HepG2 (cell line): ENCODE measurements at regions not wholly inside any gene's neighbourhood (a gene's known extent, or its start where the extent isn't known, plus 50 kb on each side); places are given as distances from the start of the nearest gene placed in this dataset.

Experiments used
- IRX3 ChIP-seq: sonication (generic); formaldehyde crosslinking; IDR thresholded peaks from 2 replicates; pipeline ENCODE4 v1.8.1; 2023; ENCODE audit warnings: mild to moderate bottlenecking, low read depth, missing genetic modification reagents, borderline replicate concordance
- MLLT10 ChIP-seq: sonication (generic); formaldehyde crosslinking; IDR thresholded peaks from 2 replicates; pipeline ENCODE4 v1.4.0; 2020; ENCODE audit warnings: missing genetic modification reagents
- MYC ChIP-seq: sonication (generic); formaldehyde crosslinking; IDR thresholded peaks from 2 replicates; pipeline ENCODE4 v1.9.0; 2021; ENCODE audit warnings: missing genetic modification reagents, borderline replicate concordance
- RAD51 ChIP-seq: fragments of 450-650 bp; IDR thresholded peaks from 2 replicates; pipeline ENCODE4 v1.6.1; 2016; ENCODE audit warnings: borderline replicate concordance
- RNF2 ChIP-seq: fragments of 450-650 bp; conservative IDR thresholded peaks from 2 replicates; pipeline ENCODE4 v1.6.1; 2016; ENCODE audit warnings: low read depth
- SIN3B ChIP-seq: fragments of 150-350 bp; IDR thresholded peaks from 2 replicates; pipeline ENCODE4 v1.6.1; 2014; ENCODE audit warnings: low read length
- STAG1 ChIP-seq: sonication (generic); formaldehyde crosslinking; IDR thresholded peaks from 2 replicates; pipeline ENCODE4 v1.4.0; 2020; ENCODE audit warnings: missing genetic modification reagents
- TSC22D2 ChIP-seq: sonication (generic); formaldehyde crosslinking; IDR thresholded peaks from 2 replicates; pipeline ENCODE4 v1.5.1; 2020; ENCODE audit warnings: missing genetic modification reagents, mild to moderate bottlenecking, borderline replicate concordance
- ZNF609 ChIP-seq: sonication (generic); formaldehyde crosslinking; IDR thresholded peaks from 2 replicates; pipeline ENCODE4 v1.4.0; 2020; ENCODE audit warnings: mild to moderate bottlenecking, missing genetic modification reagents, borderline replicate concordance
- ZSCAN29 ChIP-seq: sonication (generic); formaldehyde crosslinking; conservative IDR thresholded peaks from 2 replicates; pipeline ENCODE4 v1.4.0; 2020; ENCODE audit warnings: mild to moderate bottlenecking, missing genetic modification reagents
- TF ChIP-seq, protein P1 (sequence below): sonication (generic); formaldehyde crosslinking; IDR thresholded peaks from 2 replicates; pipeline ENCODE4 v1.4.0; 2020; ENCODE audit warnings: missing genetic modification reagents, borderline replicate concordance

DNA sequence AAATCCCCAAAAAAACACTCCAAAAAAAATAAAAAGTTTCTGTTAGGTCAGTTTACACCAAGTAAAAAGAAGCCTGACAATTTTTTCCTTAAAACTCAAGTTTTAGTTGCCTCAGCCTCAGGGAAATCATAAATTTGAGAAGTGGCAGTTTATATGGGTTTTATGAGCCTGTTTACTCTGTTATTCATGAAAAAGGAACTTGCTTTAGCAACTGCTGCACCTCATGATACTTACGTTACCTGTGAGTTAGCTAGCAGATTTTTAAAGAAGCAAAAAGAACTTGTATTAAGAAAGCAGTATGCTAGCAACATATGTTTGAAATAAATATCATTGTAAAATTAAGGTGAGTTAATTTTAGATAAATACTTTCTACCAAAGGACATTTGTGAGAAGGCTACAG lies 1264.5 kb upstream of the PHF14 start (continued):
- TF ChIP-seq ZNF609 (CRISPR knock-in tag) (no peak), SIN3B (no peak), IRX3 (CRISPR knock-in tag) (no peak), STAG1 (CRISPR knock-in tag) (no peak), TSC22D2 (CRISPR knock-in tag) (no peak), MLLT10 (CRISPR knock-in tag) (no peak), ZSCAN29 (no peak), RNF2 (no peak), MYC (CRISPR knock-in tag) (no peak), RAD51 (no peak)
- TF ChIP-seq, protein P1, sequence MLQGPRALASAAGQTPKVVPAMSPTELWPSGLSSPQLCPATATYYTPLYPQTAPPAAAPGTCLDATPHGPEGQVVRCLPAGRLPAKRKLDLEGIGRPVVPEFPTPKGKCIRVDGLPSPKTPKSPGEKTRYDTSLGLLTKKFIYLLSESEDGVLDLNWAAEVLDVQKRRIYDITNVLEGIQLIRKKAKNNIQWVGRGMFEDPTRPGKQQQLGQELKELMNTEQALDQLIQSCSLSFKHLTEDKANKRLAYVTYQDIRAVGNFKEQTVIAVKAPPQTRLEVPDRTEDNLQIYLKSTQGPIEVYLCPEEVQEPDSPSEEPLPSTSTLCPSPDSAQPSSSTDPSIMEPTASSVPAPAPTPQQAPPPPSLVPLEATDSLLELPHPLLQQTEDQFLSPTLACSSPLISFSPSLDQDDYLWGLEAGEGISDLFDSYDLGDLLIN (CRISPR knock-in tag): no peak
